SK-MEL-5 (cell line): ENCODE measurements at regions not wholly inside any gene's neighbourhood (a gene's known extent, or its start where the extent isn't known, plus 50 kb on each side); places are given as distances from the start of the nearest gene placed in this dataset.

ENCODE experiments used
- DNase-seq: peaks from one replicate; pipeline ENCODE4 v3.0.0-alpha.2; 2016; ENCODE audit warnings: low read depth, low spot score
- in situ Hi-C: cut with HindIII; loops from 2 replicates; pipeline ENCODE4 v1.10.0; 2016; ENCODE audit warnings: low sequenced_read_pairs, high pct_unique_total_duplicates, low pct_unique_long_range_greater_than_20kb

- DNase-seq, result no peak
- in situ Hi-C loops, result no loop called here
These were observed 918.1 kb upstream of the CDH8 start for GRCh38 chr16:62954144-62955032.

GRCh38 chr16:62950351-62950750, 914.1 kb upstream of the CDH8 start:
- no peak for DNase-seq
- in situ Hi-C loops, result no loop called here

DNA sequence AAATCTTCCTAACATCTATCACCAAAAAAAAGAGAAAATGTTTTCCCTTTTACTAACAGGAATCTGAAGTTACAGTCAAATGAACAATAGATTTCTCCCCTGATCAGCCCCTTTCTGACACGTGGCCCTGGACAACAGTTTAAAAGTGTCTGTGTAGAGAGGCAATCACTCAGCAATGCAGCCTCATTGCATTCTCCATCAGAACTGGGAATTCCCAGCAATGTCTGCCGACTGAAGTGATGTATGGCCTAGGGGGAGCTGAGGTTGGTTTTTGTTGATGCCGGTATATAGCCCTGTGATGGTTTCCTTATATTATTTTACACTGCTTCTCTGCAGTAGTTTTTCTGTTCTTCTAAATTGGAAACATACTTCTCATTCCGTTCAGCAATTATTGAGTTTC, 904.3 kb upstream of the CDH8 start:
- no peak for DNase-seq
- in situ Hi-C loops, result no loop called here

DNA sequence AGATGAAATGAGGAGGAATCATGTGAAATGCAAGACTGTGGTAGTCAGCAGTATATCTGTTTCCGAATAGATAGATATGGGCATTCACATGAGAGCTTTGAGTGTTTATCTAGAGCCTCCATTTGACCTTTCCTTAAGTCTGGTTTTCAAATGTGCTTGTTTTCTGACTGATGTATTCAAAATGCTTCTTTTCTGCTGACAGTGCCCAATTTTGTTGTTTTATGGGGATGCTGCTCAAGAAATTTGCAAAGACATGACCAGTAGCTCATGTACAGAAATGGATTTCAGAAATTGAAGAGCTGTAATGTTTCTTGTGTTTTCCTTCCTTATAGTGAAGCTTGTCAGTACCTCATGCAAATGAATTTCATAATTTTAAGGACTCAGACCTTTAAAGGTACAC, 903.4 kb upstream of the CDH8 start:
- in situ Hi-C loops, result no loop called here
- DNase-seq, result no peak

- no peak for DNase-seq
- in situ Hi-C loops, result no loop called here
These were observed 897.7 kb upstream of the CDH8 start for GRCh38 chr16:62933929-62934328.

GRCh38 chr16:62929593-62929992, 893.4 kb upstream of the CDH8 start:
- in situ Hi-C loops, result no loop called here
- DNase-seq, result no peak

- no peak for DNase-seq
- in situ Hi-C loops, result no loop called here
These were observed 890.9 kb upstream of the CDH8 start for GRCh38 chr16:62927122-62927521.

DNA sequence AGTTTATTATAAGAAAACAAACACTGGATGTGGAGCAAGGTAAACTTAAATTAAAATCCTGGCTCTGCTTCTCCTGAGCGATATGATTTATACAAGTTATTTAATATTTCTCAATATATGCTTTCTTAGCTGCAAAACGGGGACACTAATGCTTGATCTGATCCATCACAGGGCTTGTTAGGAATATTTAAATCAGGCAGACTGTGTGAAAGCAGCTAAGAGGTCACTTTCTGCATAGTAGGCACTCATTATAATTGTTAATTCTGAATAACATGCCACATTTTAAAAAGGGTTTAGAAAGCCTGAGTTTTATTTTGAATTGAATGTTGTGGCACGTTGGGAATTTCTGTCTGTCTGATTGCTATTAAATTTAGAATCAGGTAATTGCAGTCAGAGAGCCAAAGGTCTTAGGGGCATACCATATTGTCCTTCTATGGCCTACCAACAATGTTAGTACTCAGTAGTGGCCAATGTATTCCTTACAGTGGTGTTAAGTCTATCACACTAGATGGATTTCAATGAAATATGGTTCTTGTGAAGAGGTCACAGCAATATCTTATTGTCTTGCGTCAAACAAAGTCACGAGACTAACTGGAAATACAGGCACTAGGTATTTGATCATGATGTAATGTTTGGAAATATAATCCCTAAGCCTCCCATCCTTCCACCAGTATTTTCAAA, 890.0 kb upstream of the CDH8 start:
- in situ Hi-C loops, result no loop called here

DNA sequence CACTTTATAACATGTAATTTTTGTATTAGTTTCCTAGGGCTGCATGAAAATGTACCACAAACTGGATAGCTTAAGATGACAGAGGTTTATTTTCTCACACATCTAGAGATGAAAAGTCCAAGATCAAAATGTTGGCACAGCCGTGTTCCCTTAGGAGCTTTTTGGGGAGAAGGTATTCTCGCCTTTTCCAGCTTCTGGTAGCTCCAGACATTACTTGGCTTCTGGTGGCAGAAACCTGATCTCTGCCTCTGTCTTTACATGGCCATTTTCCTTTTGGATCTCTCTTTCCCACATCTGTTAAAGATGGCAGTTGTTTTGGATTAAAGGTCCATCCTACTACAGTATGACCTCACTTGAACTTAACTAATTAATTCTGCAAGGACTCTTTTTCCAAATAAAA, 885.7 kb upstream of the CDH8 start:
- no peak for DNase-seq
- in situ Hi-C loops, result no loop called here

More for the DNA sequence above, 890.0 kb upstream of the CDH8 start:
- no peak for DNase-seq

- DNase-seq, result no peak
- in situ Hi-C loops, result no loop called here
These were observed 877.7 kb upstream of the CDH8 start for GRCh38 chr16:62913924-62914323.

- in situ Hi-C loops, result no loop called here
- no peak for DNase-seq
These were observed 877.1 kb upstream of the CDH8 start for GRCh38 chr16:62913333-62913732.

GRCh38 chr16:62909597-62909996, 873.4 kb upstream of the CDH8 start:
- in situ Hi-C loops, result no loop called here
- DNase-seq, result no peak

DNA sequence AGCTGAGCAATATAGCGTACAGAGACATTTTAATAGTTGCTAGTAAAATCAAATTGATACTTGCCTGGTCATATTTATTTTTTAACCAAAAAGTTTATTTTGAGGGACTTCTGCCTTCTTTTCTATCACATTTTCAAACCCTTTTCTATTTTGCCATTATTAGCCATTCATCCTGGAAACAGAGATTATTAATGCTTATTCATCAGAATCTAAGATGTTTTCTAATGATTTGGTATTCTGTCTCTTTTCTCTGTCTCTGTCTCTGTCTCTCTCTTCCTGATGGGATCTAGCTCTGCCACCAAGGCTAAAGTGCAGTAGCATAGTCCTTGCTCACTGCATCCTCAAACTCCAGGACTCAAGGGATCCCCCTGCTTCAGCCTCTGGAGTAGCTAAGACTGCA, 871.3 kb upstream of the CDH8 start:
- DNase-seq, result no peak
- in situ Hi-C loops, result no loop called here

- in situ Hi-C loops, result no loop called here
- DNase-seq, result no peak
These were observed 867.8 kb upstream of the CDH8 start for GRCh38 chr16:62903961-62904502.

DNA sequence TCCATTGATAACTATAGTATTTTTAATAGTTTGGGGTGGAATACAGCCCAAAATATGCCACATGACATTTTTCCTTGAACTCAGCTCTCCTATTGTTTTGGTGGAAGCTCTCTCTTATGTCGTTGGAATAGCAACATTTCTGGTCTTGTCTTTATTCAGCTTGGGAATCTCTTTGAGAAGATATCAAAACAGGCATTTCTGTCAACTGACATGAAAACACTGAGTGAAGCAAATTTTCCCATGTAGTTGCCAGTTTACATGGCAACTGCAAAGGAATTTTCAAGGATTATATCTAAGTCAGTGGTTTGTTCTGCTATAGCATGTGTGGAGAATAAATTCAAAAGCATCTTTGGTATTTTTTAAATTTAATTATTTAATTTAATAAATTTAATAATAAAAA, 863.5 kb upstream of the CDH8 start:
- no peak for DNase-seq
- in situ Hi-C loops, result no loop called here

GRCh38 chr16:62889097-62889496, 852.9 kb upstream of the CDH8 start:
- DNase-seq, result no peak
- in situ Hi-C loops, result no loop called here

DNA sequence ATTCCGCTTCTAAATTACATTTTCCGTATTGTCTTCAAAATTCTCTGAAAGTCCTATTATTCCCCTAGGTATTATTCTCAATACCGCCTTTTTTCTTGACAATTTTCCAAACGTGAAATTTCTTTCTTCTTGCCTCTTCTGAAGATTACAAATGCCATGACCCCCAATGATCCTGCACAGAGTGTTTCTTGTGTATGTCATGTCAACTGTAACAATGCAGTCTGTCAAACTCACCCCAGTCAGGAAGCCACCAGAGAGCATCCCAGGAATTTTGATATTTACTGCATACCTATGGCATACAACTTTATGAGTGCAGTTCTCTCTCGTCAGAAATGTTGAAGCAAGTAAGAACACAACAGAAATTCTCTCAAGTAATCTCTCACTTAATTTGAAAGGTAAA, 847.3 kb upstream of the CDH8 start:
- in situ Hi-C loops, result no loop called here
- DNase-seq, result no peak

GRCh38 chr16:62882552-62883221, 846.4 kb upstream of the CDH8 start:
- no peak for DNase-seq
- in situ Hi-C loops, result no loop called here
